ENCODE measurements at regions not wholly inside any gene's neighbourhood (a gene's known extent, or its start where the extent isn't known, plus 50 kb on each side); places are given as distances from the start of the nearest gene placed in this dataset.

GRCh38 chr15:91696981-91697380 lies 156.5 kb upstream of the SLCO3A1 start:
- no peak for TF ChIP-seq CTCF (IDR thresholded peaks at IDR 0.05 in 4 of 5, conservative IDR thresholded peaks at IDR 0.05 in 1 of 5)
- TF ChIP-seq POLR2A (IDR thresholded peaks at IDR 0.05): no peak

Data from gastrocnemius medialis (tissue), 4 donors.